MM.1S (cell line): ENCODE measurements at regions not wholly inside any gene's neighbourhood (a gene's known extent, or its start where the extent isn't known, plus 50 kb on each side); places are given as distances from the start of the nearest gene placed in this dataset.

Source experiments
- CTCF ChIP-seq: fragments of 300-600 bp; sonication (generic); IDR thresholded peaks from 2 replicates; pipeline ENCODE4 v1.5.1; 2016; ENCODE audit warnings: antibody characterized with exemption, low read length, mixed read lengths
- EZH2 ChIP-seq: fragments of 300-600 bp; sonication (generic); optimal IDR thresholded peaks from 2 replicates; pipeline ENCODE3; 2017; ENCODE audit warnings: low read depth, mild to moderate bottlenecking, antibody characterized with exemption, low read length, mixed read lengths
- EZH2phosphoT487 ChIP-seq: fragments of 300-600 bp; sonication (generic); IDR thresholded peaks from 2 replicates; pipeline ENCODE4 v1.6.1; 2018; ENCODE audit warnings: antibody characterized with exemption, low read length

- TF ChIP-seq CTCF (no peak), EZH2phosphoT487 (no peak), EZH2 (no peak)
These were observed 157.0 kb downstream of the PCDH18 start for GRCh38 chr4:137375111-137375850.
